ENCODE measurements at regions not wholly inside any gene's neighbourhood (a gene's known extent, or its start where the extent isn't known, plus 50 kb on each side); places are given as distances from the start of the nearest gene placed in this dataset.
A peak's percentile ranks its signal among the peaks of the same experiment; 100 is the strongest.

GRCh38 chr1:221849110-221849509, 107.2 kb upstream of the DUSP10 start:
- DNase-seq = no peak

- no peak for DNase-seq
These were observed 105.8 kb upstream of the DUSP10 start for GRCh38 chr1:221847676-221848075.

GRCh38 chr1:221845650-221846371, 103.9 kb upstream of the DUSP10 start:
- no peak for DNase-seq

- no peak for DNase-seq
These were observed 100.1 kb upstream of the DUSP10 start for GRCh38 chr1:221841983-221842335.

GRCh38 chr1:221841251-221841982, 99.5 kb upstream of the DUSP10 start:
- peak; percentile 45 for DNase-seq

- DNase-seq = no peak
These were observed 98.8 kb upstream of the DUSP10 start for GRCh38 chr1:221840511-221841243.

- DNase-seq = no peak
These were observed 98.0 kb upstream of the DUSP10 start for GRCh38 chr1:221839782-221840395.

- DNase-seq = no peak
These were observed 97.4 kb upstream of the DUSP10 start for GRCh38 chr1:221839321-221839720.

- no peak for DNase-seq
These were observed 96.0 kb upstream of the DUSP10 start for GRCh38 chr1:221837896-221838295.

GRCh38 chr1:221834698-221835513, 93.0 kb upstream of the DUSP10 start:
- no peak for DNase-seq

- DNase-seq = no peak
These were observed 90.7 kb upstream of the DUSP10 start for GRCh38 chr1:221832617-221833016.

- DNase-seq = no peak
These were observed 90.3 kb upstream of the DUSP10 start for GRCh38 chr1:221832151-221832550.

- DNase-seq = no peak
These were observed 87.6 kb upstream of the DUSP10 start for GRCh38 chr1:221829327-221830015.

GRCh38 chr1:221827307-221827642, 85.4 kb upstream of the DUSP10 start:
- no peak for DNase-seq

GRCh38 chr1:221824909-221825308, 83.0 kb upstream of the DUSP10 start:
- DNase-seq = no peak

- DNase-seq = no peak
These were observed 82.1 kb upstream of the DUSP10 start for GRCh38 chr1:221824025-221824424.

GRCh38 chr1:221823561-221823960, 81.7 kb upstream of the DUSP10 start:
- no peak for DNase-seq

GRCh38 chr1:221823149-221823548, 81.3 kb upstream of the DUSP10 start:
- DNase-seq = no peak

GRCh38 chr1:221822591-221822990, 80.7 kb upstream of the DUSP10 start:
- no peak for DNase-seq

- no peak for DNase-seq
These were observed 75.0 kb upstream of the DUSP10 start for GRCh38 chr1:221816899-221817298.

GRCh38 chr1:221815660-221816059, 73.8 kb upstream of the DUSP10 start:
- DNase-seq = no peak
